Common myeloid progenitor, CD34-positive (primary cell): ENCODE measurements at regions not wholly inside any gene's neighbourhood (a gene's known extent, or its start where the extent isn't known, plus 50 kb on each side); places are given as distances from the start of the nearest gene placed in this dataset.

ENCODE experiments used
- CTCF ChIA-PET: fragments of 350-600 bp; sonication (Branson Sonifier 250); formaldehyde crosslinking; loops from one replicate; lab custom pipeline; 2021; ENCODE audit warnings: antibody characterized with exemption; lab: Charles Lee
- POLR2A ChIA-PET: fragments of 350-600 bp; sonication (Branson Sonifier 250); formaldehyde crosslinking; loops from one replicate; lab custom pipeline; 2021; ENCODE audit warnings: antibody characterized with exemption; lab: Charles Lee
- DNase-seq, 3 donors: peaks; one replicate each; pipeline versions ENCODE4 v3.0.0 to v3.0.0-alpha.2; 2013
- H3K27ac ChIP-seq, 2 experiments: 1 replicate in 1 of 2; 2 replicates in 1 of 2; pipeline ENCODE4 v1.7.0; 2013; ENCODE audit warnings: inconsistent platforms in 2 of 2, low read length in 2 of 2, mild to moderate bottlenecking in 2 of 2, low read depth in 1 of 2, moderate library complexity in 1 of 2; ENCODE audit not compliant: severe bottlenecking in 2 of 2, insufficient read depth in 1 of 2, poor library complexity in 1 of 2
- H3K27me3 ChIP-seq, 5 experiments: replicated peaks in 2 of 5; 1 replicate in 3 of 5; 2 replicates in 2 of 5; pipeline versions ENCODE4 v1.6.1 to v1.7.0; 2013; ENCODE audit warnings: low read length in 4 of 5, mild to moderate bottlenecking in 2 of 5, moderate library complexity in 2 of 5, inconsistent platforms in 1 of 5; ENCODE audit not compliant: insufficient read depth in 5 of 5, control insufficient read depth in 4 of 5
- H3K36me3 ChIP-seq, 4 experiments: 1 replicate in 2 of 4; 2 replicates in 2 of 4; pipeline versions ENCODE4 v1.6.1 to v1.7.0; 2013; ENCODE audit warnings: low read length in 3 of 4, control low read depth in 1 of 4, mild to moderate bottlenecking in 1 of 4; ENCODE audit not compliant: control insufficient read depth in 4 of 4, insufficient read depth in 4 of 4
- H3K4me1 ChIP-seq, 4 experiments: 1 replicate in 3 of 4; 2 replicates in 1 of 4; pipeline versions ENCODE4 v1.6.1 to v1.7.1; 2013; ENCODE audit warnings: low read length in 3 of 4, mild to moderate bottlenecking in 3 of 4, control low read depth in 1 of 4, inconsistent platforms in 1 of 4, moderate library complexity in 1 of 4; ENCODE audit not compliant: control insufficient read depth in 4 of 4, insufficient read depth in 4 of 4; ENCODE audit errors: control extremely low read depth in 1 of 4
- H3K4me3 ChIP-seq, 7 experiments: 1 replicate in 4 of 7; 2 replicates in 3 of 7; pipeline versions ENCODE4 v1.5.1 to v1.7.0; 2013; ENCODE audit warnings: mild to moderate bottlenecking in 7 of 7, low read length in 6 of 7, moderate library complexity in 6 of 7, inconsistent platforms in 2 of 7, low read depth in 2 of 7, control low read depth in 1 of 7; ENCODE audit not compliant: insufficient read depth in 4 of 7, control insufficient read depth in 1 of 7; ENCODE audit errors: extremely low read depth in 1 of 7
- H3K9me3 ChIP-seq, 5 experiments: 1 replicate in 4 of 5; 2 replicates in 1 of 5; pipeline versions ENCODE4 v1.6.1 to v1.7.1; 2013; ENCODE audit warnings: low read length in 4 of 5, mild to moderate bottlenecking in 2 of 5, inconsistent platforms in 1 of 5, low read depth in 1 of 5, moderate library complexity in 1 of 5; ENCODE audit not compliant: control insufficient read depth in 4 of 5, insufficient read depth in 2 of 5; ENCODE audit errors: control extremely low read depth in 1 of 5
- WGBS: methylation state at CpG from one replicate; pipeline ENCODE4 v1.1.5; 2013; ENCODE audit not compliant: insufficient coverage; 5-methylcytosine and 5-hydroxymethylcytosine counted together

- no peak for DNase-seq
- Histone ChIP-seq H3K27ac (no peak overlapping the region), H3K9me3 (peaks cover 0 to under 1% (median 0%) of the 10 kb centered on the region in 5 experiments), H3K36me3 (no peaks in the 10 kb centered on the region), H3K4me3 (no peak overlapping the region), H3K4me1 (no peaks in the 10 kb centered on the region), H3K27me3 (no peaks in the 10 kb centered on the region)
- ChIA-PET POLR2A (no interaction called here), CTCF (no interaction called here)
- WGBS: no CpG with 5 or more reads among the region's 1 CpG
Measured at GRCh38 chrX:17298564-17298963, 76.4 kb upstream of the NHS start.

- CTCF ChIA-PET: no interaction called here
- DNase-seq: no peak
- no peak overlapping the region for H3K4me3 ChIP-seq
Measured at GRCh38 chrX:17299206-17299605, 75.8 kb upstream of the NHS start.

GRCh38 chrX:17323397-17323796 lies 51.6 kb upstream of the NHS start:
- WGBS: 100% methylated on average over 2 of the region's 4 CpGs
- CTCF ChIA-PET: no interaction called here
- Histone ChIP-seq H3K4me3 (no peak overlapping the region), H3K27ac (no peak overlapping the region), H3K27me3 (peaks cover 0 to 2% (median 0%) of the 10 kb centered on the region in 5 experiments), H3K36me3 (no peaks in the 10 kb centered on the region), H3K9me3 (no peaks in the 10 kb centered on the region), H3K4me1 (no peaks in the 10 kb centered on the region)
- POLR2A ChIA-PET: no interaction called here
- no peak for DNase-seq

More at GRCh38 chrX:17299206-17299605, 75.8 kb upstream of the NHS start:
- Histone ChIP-seq H3K27ac (no peak overlapping the region), H3K9me3 (peaks cover 0 to 2% (median 0%) of the 10 kb centered on the region in 5 experiments), H3K27me3 (no peaks in the 10 kb centered on the region), H3K36me3 (no peaks in the 10 kb centered on the region), H3K4me1 (no peaks in the 10 kb centered on the region)
- POLR2A ChIA-PET: no interaction called here
- WGBS: 90% methylated on average over 3 of the region's 5 CpGs
